HCT116 (cell line): ENCODE measurements at regions not wholly inside any gene's neighbourhood (a gene's known extent, or its start where the extent isn't known, plus 50 kb on each side); places are given as distances from the start of the nearest gene placed in this dataset.

Experiments
- ATAC-seq: fragments of 200-7000 bp; cut with Tn5 transposase; 2 replicates; pipeline ENCODE4 v1.9.1; 2020; ENCODE audit warnings: mild to moderate bottlenecking, moderate library complexity
- BruUV-seq: library from RNA; stranded (reverse); fragments of 400-500 nt; replicated peaks from 2 replicates; lab custom pipeline; 2021; lab: Mats Ljungman, UMichigan
- CTCF ChIA-PET: fragments of 300-600 bp; sonication (Branson Sonifier 250); formaldehyde crosslinking; loops from one replicate; lab custom pipeline; 2021; ENCODE audit warnings: antibody characterized with exemption; lab: Charles Lee
- POLR2A ChIA-PET: fragments of 300-600, 350-600 bp; sonication (Branson Sonifier 250); formaldehyde crosslinking; loops from one replicate; lab custom pipeline; 2021; ENCODE audit warnings: antibody characterized with exemption; lab: Charles Lee
- RAD21 ChIA-PET, 2 experiments: fragments of 300-600 bp; sonication (Branson Sonifier 250); formaldehyde crosslinking; loops; one replicate each; lab custom pipeline; 2023; ENCODE audit warnings: low total read pairs in 2 of 2; ENCODE audit not compliant: uncharacterized antibody in 2 of 2, unreplicated experiment in 2 of 2, low non-redundant PET in 1 of 2; lab: Charles Lee
- DNase-seq: peaks from one replicate; pipeline ENCODE4 v3.0.0-alpha.2; 2010; ENCODE audit warnings: low read depth, low spot score
- H2AFZ ChIP-seq: fragments of 200-600 bp; shearing (Covaris generic), sonication (generic); 2 replicates; pipeline ENCODE4 v1.6.1; 2017; ENCODE audit warnings: low read depth, mixed run types, mixed read lengths, antibody characterized with exemption, low read length; ENCODE audit not compliant: poor library complexity, severe bottlenecking
- H3K27ac ChIP-seq: 2 replicates; pipeline ENCODE4 v1.5.1; 2012; ENCODE audit warnings: low read depth, low read length
- H3K27me3 ChIP-seq: fragments of 200-600 bp; sonication (generic); 2 replicates; pipeline ENCODE4 v1.6.1; 2016; ENCODE audit warnings: mixed run types, low read length, mixed read lengths; ENCODE audit not compliant: insufficient read depth
- H3K36me3 ChIP-seq, 2 experiments: fragments of 200-500 bp in 1 of 2; fragments of 200-600 bp in 1 of 2; sonication (Bioruptor generic) in 1 of 2; sonication (generic) in 1 of 2; 2 replicates each; pipeline versions ENCODE4 v1.5.1 to v1.6.1; 2014 to 2016; ENCODE audit warnings: low read length in 2 of 2, inconsistent platforms in 1 of 2, mixed read lengths in 1 of 2, mixed run types in 1 of 2; ENCODE audit not compliant: insufficient read depth in 2 of 2, control insufficient read depth in 1 of 2
- H3K4me1 ChIP-seq, 2 experiments: fragments of 200-600 bp in 1 of 2; sonication (generic) in 1 of 2; 2 replicates each; pipeline versions ENCODE4 v1.5.1 to v1.6.1; 2012 to 2017; ENCODE audit warnings: low read length in 2 of 2, inconsistent platforms in 1 of 2, mild to moderate bottlenecking in 1 of 2, mixed read lengths in 1 of 2, mixed run types in 1 of 2, moderate library complexity in 1 of 2; ENCODE audit not compliant: insufficient read depth in 2 of 2, control insufficient read depth in 1 of 2
- H3K4me2 ChIP-seq: fragments of 200-600 bp; sonication (generic); 2 replicates; pipeline ENCODE4 v1.6.1; 2017; ENCODE audit warnings: mixed run types, low read length, mixed read lengths
- H3K4me3 ChIP-seq, 2 experiments: fragments of 200-600 bp in 1 of 2; sonication (generic) in 1 of 2; replicated peaks in 1 of 2; 2 replicates each; pipeline ENCODE4 v1.5.1; 2011 to 2016; ENCODE audit warnings: low read length in 2 of 2, control low read depth in 1 of 2, low read depth in 1 of 2, mild to moderate bottlenecking in 1 of 2, mixed read lengths in 1 of 2, mixed run types in 1 of 2
- H3K79me2 ChIP-seq: fragments of 200-600 bp; sonication (generic); 2 replicates; pipeline ENCODE4 v1.6.1; 2017; ENCODE audit warnings: mild to moderate bottlenecking, mixed run types, low read length, moderate library complexity, mixed read lengths; ENCODE audit not compliant: insufficient read depth
- H3K9ac ChIP-seq: fragments of 200-600 bp; sonication (generic); 2 replicates; pipeline ENCODE4 v1.6.1; 2016; ENCODE audit warnings: low read length, mixed read lengths
- H3K9me2 ChIP-seq: fragments of 200-600 bp; sonication (generic), shearing (Covaris generic); 2 replicates; pipeline ENCODE4 v1.6.1; 2017; ENCODE audit warnings: mixed run types, mild to moderate bottlenecking, moderate library complexity; ENCODE audit not compliant: insufficient read depth
- H3K9me3 ChIP-seq, 2 experiments: fragments of 200-500 bp in 1 of 2; fragments of 200-600 bp in 1 of 2; sonication (Bioruptor generic) in 1 of 2; sonication (generic) in 1 of 2; 2 replicates each; pipeline ENCODE4 v1.6.1; 2014 to 2017; ENCODE audit warnings: low read length in 2 of 2, mixed read lengths in 2 of 2, inconsistent platforms in 1 of 2, low read depth in 1 of 2, mild to moderate bottlenecking in 1 of 2, mixed run types in 1 of 2, moderate library complexity in 1 of 2; ENCODE audit not compliant: control insufficient read depth in 1 of 2, insufficient read depth in 1 of 2
- H4K20me1 ChIP-seq: fragments of 200-600 bp; sonication (generic), shearing (Covaris generic); 2 replicates; pipeline ENCODE4 v1.6.1; 2017; ENCODE audit warnings: mixed run types, mild to moderate bottlenecking, moderate library complexity; ENCODE audit not compliant: insufficient read depth
- ATF3 ChIP-seq: IDR thresholded peaks from 2 replicates; pipeline ENCODE4 v1.6.1; 2012
- EGR1 ChIP-seq: IDR thresholded peaks from 2 replicates; pipeline ENCODE4 v1.6.1; 2012; ENCODE audit warnings: low read depth
- EZH2 ChIP-seq: fragments of 200-600 bp; sonication (generic); IDR thresholded peaks from 2 replicates; pipeline ENCODE4 v1.6.1; 2017; ENCODE audit warnings: antibody characterized with exemption, mixed run types
- EZH2phosphoT487 ChIP-seq: fragments of 200-600 bp; IDR thresholded peaks from 2 replicates; pipeline ENCODE4 v1.6.1; 2018; ENCODE audit warnings: antibody characterized with exemption, borderline replicate concordance
- FOSL1 ChIP-seq: IDR thresholded peaks from 2 replicates; pipeline ENCODE4 v1.6.1; 2012; ENCODE audit warnings: low read depth
- JUND ChIP-seq: IDR thresholded peaks from 2 replicates; pipeline ENCODE4 v1.6.1; 2012
- POLR2A ChIP-seq: IDR thresholded peaks from 2 replicates; pipeline ENCODE4 v1.7.0; 2011; ENCODE audit warnings: borderline replicate concordance; ENCODE audit not compliant: insufficient read depth, insufficient read length; ENCODE audit errors: extremely low read depth
- POLR2AphosphoS5 ChIP-seq: IDR thresholded peaks from 2 replicates; pipeline ENCODE4 v1.6.1; 2011; ENCODE audit warnings: mild to moderate bottlenecking, low read depth, low read length, moderate library complexity
- SIN3A ChIP-seq: IDR thresholded peaks from 2 replicates; pipeline ENCODE4 v1.6.1; 2012; ENCODE audit warnings: low read depth
- SP1 ChIP-seq: IDR thresholded peaks from 2 replicates; pipeline ENCODE4 v1.6.1; 2012; ENCODE audit warnings: low read depth
- SRF ChIP-seq: IDR thresholded peaks from 2 replicates; pipeline ENCODE4 v1.6.1; 2012; ENCODE audit warnings: low read depth
- TCF7L2 ChIP-seq: IDR thresholded peaks from 2 replicates; pipeline ENCODE4 v1.7.0; 2011; ENCODE audit warnings: borderline replicate concordance, inconsistent platforms; ENCODE audit not compliant: insufficient read depth, insufficient read length; ENCODE audit errors: extremely low read depth
- YY1 ChIP-seq: IDR thresholded peaks from 2 replicates; pipeline ENCODE4 v1.6.1; 2011; ENCODE audit warnings: low read length, low read depth, moderate library complexity, mild to moderate bottlenecking; ENCODE audit not compliant: insufficient replicate concordance; ENCODE audit errors: extremely low read depth
- ZBTB33 ChIP-seq: IDR thresholded peaks from 2 replicates; pipeline ENCODE4 v1.6.1; 2011; ENCODE audit warnings: mild to moderate bottlenecking, low read length, moderate library complexity; ENCODE audit not compliant: insufficient replicate concordance; ENCODE audit errors: extremely low read depth
- ZNF274 ChIP-seq: fragments of 200-500 bp; sonication (Bioruptor generic); IDR thresholded peaks from 2 replicates; pipeline ENCODE4 v1.6.1; 2014; ENCODE audit warnings: mild to moderate bottlenecking, low read depth, low read length, inconsistent platforms
- intact Hi-C: fragments of 100-400 bp; cut with micrococcal nuclease; formaldehyde crosslinking; loops from 2 replicates; pipeline ENCODE4 v1.10.0; 2022
- TF ChIP-seq, protein P1 (sequence below): IDR thresholded peaks from 2 replicates; pipeline ENCODE4 v1.6.1; 2012
- TF ChIP-seq, protein P2 (sequence below), 3 experiments: fragments of 200-600 bp in 1 of 3; sonication (generic) in 1 of 3; IDR thresholded peaks in 2 of 3; conservative IDR thresholded peaks in 1 of 3; 2 replicates each; pipeline ENCODE4 v1.5.1; 2012 to 2017; ENCODE audit warnings: low read depth in 2 of 3, low read length in 2 of 3, antibody characterized with exemption in 1 of 3, borderline replicate concordance in 1 of 3, control low read depth in 1 of 3, mild to moderate bottlenecking in 1 of 3, mixed read lengths in 1 of 3, mixed run types in 1 of 3, moderate library complexity in 1 of 3; ENCODE audit not compliant: insufficient read depth in 1 of 3
- TF ChIP-seq, protein P3 (sequence below): IDR thresholded peaks from 2 replicates; pipeline ENCODE4 v1.6.1; 2012; ENCODE audit warnings: low read depth

- H3K79me2 ChIP-seq, result no peaks in the 10 kb centered on the region
- H3K4me2 ChIP-seq, result no peak overlapping the region
- H4K20me1 ChIP-seq, result no peaks in the 10 kb centered on the region
- BruUV-seq, result no TSS peak
- H3K27ac ChIP-seq, result no peak overlapping the region
- CTCF ChIA-PET, result no interaction called here
- RAD21 ChIA-PET, result no interaction called here
- H3K4me3 ChIP-seq, result no peak overlapping the region
- H2AFZ ChIP-seq, result no peak overlapping the region
- intact Hi-C loops, result no loop called here
- DNase-seq, result no peak
- POLR2A ChIA-PET, result no interaction called here
- H3K9me3 ChIP-seq, result no peaks in the 10 kb centered on the region
- no peaks in the 10 kb centered on the region for H3K36me3 ChIP-seq
- no peak for ATAC-seq
- H3K4me1 ChIP-seq, result no peaks in the 10 kb centered on the region
- no peaks in the 10 kb centered on the region for H3K9me2 ChIP-seq
- H3K9ac ChIP-seq, result no peak overlapping the region
- TF ChIP-seq, protein P1, sequence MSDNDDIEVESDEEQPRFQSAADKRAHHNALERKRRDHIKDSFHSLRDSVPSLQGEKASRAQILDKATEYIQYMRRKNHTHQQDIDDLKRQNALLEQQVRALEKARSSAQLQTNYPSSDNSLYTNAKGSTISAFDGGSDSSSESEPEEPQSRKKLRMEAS, result no peak
- no peak for TF ChIP-seq SRF
- TF ChIP-seq JUND, result no peak
- TF ChIP-seq SP1, result no peak
- no peak for TF ChIP-seq YY1
- TF ChIP-seq EZH2phosphoT487, result no peak
- TF ChIP-seq EGR1, result no peak
- TF ChIP-seq SIN3A, result no peak
- no peak for TF ChIP-seq EZH2
- no peak for TF ChIP-seq TCF7L2
- no peak for TF ChIP-seq POLR2A
- no peak for TF ChIP-seq ZBTB33
- TF ChIP-seq FOSL1, result no peak
- TF ChIP-seq, protein P2, sequence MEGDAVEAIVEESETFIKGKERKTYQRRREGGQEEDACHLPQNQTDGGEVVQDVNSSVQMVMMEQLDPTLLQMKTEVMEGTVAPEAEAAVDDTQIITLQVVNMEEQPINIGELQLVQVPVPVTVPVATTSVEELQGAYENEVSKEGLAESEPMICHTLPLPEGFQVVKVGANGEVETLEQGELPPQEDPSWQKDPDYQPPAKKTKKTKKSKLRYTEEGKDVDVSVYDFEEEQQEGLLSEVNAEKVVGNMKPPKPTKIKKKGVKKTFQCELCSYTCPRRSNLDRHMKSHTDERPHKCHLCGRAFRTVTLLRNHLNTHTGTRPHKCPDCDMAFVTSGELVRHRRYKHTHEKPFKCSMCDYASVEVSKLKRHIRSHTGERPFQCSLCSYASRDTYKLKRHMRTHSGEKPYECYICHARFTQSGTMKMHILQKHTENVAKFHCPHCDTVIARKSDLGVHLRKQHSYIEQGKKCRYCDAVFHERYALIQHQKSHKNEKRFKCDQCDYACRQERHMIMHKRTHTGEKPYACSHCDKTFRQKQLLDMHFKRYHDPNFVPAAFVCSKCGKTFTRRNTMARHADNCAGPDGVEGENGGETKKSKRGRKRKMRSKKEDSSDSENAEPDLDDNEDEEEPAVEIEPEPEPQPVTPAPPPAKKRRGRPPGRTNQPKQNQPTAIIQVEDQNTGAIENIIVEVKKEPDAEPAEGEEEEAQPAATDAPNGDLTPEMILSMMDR (IDR thresholded peaks at IDR 0.05 in 2 of 3, conservative IDR thresholded peaks at IDR 0.05 in 1 of 3; ENCODE audit: borderline replicate concordance in 1 of 3, insufficient read depth in 1 of 3, low read depth in 2 of 3, low read length in 2 of 3), result no peak
- TF ChIP-seq ATF3, result no peak
- no peak for TF ChIP-seq POLR2AphosphoS5
- TF ChIP-seq, protein P3, sequence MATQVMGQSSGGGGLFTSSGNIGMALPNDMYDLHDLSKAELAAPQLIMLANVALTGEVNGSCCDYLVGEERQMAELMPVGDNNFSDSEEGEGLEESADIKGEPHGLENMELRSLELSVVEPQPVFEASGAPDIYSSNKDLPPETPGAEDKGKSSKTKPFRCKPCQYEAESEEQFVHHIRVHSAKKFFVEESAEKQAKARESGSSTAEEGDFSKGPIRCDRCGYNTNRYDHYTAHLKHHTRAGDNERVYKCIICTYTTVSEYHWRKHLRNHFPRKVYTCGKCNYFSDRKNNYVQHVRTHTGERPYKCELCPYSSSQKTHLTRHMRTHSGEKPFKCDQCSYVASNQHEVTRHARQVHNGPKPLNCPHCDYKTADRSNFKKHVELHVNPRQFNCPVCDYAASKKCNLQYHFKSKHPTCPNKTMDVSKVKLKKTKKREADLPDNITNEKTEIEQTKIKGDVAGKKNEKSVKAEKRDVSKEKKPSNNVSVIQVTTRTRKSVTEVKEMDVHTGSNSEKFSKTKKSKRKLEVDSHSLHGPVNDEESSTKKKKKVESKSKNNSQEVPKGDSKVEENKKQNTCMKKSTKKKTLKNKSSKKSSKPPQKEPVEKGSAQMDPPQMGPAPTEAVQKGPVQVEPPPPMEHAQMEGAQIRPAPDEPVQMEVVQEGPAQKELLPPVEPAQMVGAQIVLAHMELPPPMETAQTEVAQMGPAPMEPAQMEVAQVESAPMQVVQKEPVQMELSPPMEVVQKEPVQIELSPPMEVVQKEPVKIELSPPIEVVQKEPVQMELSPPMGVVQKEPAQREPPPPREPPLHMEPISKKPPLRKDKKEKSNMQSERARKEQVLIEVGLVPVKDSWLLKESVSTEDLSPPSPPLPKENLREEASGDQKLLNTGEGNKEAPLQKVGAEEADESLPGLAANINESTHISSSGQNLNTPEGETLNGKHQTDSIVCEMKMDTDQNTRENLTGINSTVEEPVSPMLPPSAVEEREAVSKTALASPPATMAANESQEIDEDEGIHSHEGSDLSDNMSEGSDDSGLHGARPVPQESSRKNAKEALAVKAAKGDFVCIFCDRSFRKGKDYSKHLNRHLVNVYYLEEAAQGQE, result no peak
- TF ChIP-seq ZNF274, result no peak
- no peaks in the 10 kb centered on the region for H3K27me3 ChIP-seq
These were observed 160.3 kb downstream of the KCTD15 start for GRCh38 chr19:33956941-33957340.
